GM03348 (cell line): ENCODE measurements at regions not wholly inside any gene's neighbourhood (a gene's known extent, or its start where the extent isn't known, plus 50 kb on each side); places are given as distances from the start of the nearest gene placed in this dataset.

Experiments
- DNase-seq: peaks from one replicate; pipeline ENCODE4 v3.0.0; 2012; ENCODE audit warnings: low spot score

GRCh38 chr1:188295157-188295556 lies 1466.4 kb downstream of the PLA2G4A start:
- no peak for DNase-seq

DNA sequence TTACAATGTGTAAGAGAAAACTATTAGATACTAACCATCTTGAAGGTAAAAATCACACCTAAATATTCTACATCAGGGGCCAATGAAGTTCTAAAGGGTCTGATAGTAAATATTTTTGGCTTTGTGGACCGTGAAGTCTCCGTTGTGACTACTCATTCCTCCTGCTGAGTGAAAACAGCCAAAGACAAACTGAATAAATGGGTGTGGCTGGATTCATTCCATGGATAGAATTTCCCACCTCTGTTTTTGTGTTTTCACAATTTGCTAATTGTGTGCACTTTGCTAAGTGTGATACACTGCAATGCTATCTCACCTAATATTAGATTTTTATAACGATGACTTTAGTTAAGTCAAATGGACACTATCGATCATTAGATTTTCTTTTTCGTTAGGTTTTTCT lies 1474.0 kb downstream of the PLA2G4A start:
- no peak for DNase-seq

DNA sequence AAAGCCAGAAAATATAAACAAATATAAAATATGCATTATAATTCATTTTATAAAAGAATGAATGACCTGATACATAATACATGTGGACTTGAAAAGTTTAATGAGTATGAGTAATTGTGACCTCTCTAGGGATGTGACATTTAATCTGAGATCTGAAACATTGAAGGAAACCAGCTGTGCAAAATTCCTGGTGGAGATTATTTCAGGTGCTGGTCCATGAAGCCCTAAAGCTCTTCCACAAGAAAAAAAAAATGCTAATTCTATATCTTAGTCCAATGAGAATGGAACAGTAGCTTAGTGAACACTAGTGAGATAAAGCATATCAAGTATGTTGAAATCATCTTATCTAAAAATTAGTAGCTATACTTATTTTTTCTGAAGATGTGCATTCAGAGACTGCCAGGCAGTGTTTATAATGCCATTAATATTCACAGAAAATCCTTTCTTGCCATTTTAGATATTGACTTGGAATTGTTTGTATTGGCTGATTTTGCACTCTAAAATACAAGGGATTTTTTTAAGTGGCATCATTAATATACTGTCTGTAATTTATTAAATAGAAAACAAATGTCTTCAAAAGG lies 1485.9 kb downstream of the PLA2G4A start:
- DNase-seq, result no peak

DNA sequence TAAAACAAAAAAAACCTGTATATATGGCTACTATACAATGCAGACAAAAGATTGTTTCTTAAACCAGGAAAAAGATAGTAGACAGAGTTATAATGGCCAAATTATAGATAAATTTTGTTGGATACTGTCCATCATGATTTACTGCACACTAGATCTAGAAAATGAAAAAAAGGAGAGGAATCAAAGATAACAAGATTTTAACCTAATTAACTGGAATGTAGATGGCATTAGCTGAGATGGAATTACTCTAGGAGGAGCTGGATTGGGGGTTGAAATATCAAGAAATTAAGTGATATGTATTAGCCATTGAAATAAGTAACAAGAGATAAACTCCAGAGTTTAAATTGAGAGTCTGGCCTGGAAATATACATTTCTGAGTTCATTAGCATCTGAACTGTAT lies 1489.1 kb downstream of the PLA2G4A start:
- no peak for DNase-seq

GRCh38 chr1:188325211-188325610 lies 1496.5 kb downstream of the PLA2G4A start:
- no peak for DNase-seq

- no peak for DNase-seq
Measured at GRCh38 chr1:188343914-188344313, 1515.2 kb downstream of the PLA2G4A start.

DNA sequence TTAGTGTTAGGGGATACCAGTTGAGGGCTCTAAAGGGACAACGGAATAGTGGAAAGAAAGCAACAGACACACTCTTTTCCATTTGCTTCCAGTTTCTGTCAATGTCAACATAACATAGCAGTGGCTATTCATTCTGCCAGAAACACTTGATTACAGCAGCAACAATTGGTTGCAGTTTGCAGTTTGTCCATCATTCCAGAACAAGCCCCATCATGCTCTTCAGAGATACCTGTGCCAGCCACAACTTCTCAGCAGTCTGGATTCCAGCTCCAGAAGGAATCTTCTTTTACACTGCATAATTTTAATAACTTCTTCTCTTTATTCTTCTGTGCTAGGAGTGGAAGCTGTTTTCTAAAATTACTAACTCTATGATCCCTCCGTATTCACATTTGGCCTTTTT lies 1521.4 kb downstream of the PLA2G4A start:
- DNase-seq, result no peak

- no peak for DNase-seq
Measured at GRCh38 chr1:188355082-188355481, 1526.3 kb downstream of the PLA2G4A start.

DNA sequence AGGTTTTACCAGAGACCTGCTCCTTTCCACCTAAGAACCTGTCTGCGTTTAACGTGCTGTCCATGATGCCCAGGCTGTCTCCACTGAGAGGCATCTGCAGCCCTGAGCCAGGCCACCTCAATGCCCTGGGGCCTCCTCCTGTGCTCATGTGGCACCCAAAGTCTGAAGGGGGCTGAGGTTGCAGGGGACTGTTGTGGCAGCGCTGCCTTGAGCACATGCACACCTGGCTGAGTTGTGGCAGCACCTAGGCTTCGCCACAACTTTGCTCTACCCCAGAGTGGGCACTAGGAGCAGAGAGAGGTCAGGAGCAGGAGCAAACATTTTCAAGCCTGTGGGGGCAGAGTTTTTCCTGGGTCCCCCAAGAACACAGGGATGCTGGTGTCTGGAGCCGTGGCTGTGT lies 1527.1 kb downstream of the PLA2G4A start:
- DNase-seq, result no peak

- DNase-seq, result no peak
Measured at GRCh38 chr1:188359315-188359714, 1530.6 kb downstream of the PLA2G4A start.

- DNase-seq, result no peak
Measured at GRCh38 chr1:188363943-188364342, 1535.2 kb downstream of the PLA2G4A start.

- no peak for DNase-seq
Measured at GRCh38 chr1:188364927-188365449, 1536.2 kb downstream of the PLA2G4A start.

DNA sequence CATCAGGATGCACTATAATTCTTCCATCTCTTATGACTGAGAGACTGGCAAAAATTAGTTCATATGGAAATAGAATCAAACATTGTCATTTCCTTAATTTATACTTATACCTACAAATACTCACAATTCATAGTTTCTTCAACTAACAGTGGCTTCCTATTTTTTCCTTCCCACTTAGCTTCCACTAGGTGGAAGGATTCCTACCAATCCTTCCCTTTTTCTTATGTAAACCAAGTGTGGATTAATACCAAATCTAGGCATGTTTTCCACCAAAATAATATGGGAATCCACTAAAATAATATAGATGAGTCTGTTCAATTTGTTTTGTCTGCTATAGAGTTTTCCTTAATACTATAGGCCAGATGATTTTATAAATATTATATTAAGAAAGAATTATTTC lies 1537.1 kb downstream of the PLA2G4A start:
- DNase-seq, result no peak

- no peak for DNase-seq
Measured at GRCh38 chr1:188367661-188368060, 1538.9 kb downstream of the PLA2G4A start.

DNA sequence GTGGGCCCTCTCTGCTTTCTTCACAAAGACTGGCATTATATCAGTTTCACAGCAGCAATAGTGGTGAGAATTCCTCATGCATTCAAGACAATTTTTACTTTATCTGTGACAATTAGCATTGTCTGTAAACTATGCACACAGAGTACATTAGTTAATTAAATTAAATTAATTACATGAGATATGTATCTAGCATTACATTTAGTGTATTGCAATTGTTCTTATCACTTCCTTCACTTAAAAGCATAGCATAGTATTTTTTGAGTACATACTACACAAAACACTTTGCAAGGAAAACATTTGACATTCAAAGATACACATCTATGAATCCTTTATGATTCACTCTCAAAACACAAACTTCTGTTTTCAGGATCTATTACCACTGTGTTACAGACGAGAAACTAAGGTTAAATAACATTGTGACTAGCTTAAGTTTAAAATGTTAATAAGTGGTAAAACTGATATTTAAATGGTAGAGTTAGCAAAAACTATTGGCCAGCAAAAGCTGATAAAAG lies 1542.6 kb downstream of the PLA2G4A start:
- DNase-seq, result no peak

DNA sequence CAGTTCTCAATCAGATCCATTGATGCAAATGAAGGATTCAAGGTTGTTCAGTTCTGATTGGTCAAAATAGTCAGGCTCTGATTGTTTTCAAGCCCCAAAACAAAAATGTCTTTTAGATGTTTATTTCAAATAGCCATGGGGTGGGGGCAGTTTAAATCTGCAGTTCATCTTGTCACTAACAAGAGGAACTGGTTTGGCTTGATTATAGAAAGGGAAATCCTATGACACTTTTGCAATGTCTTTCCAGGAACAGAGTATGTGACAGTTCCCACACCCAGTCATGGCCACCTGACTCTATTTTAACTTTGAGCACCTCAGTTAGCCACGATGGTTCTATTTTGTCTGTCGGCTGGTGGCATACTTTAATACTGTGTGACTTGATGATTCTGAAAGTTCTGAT lies 1544.1 kb downstream of the PLA2G4A start:
- no peak for DNase-seq

GRCh38 chr1:188382851-188383250 lies 1554.1 kb downstream of the PLA2G4A start:
- DNase-seq, result no peak

- no peak for DNase-seq
Measured at GRCh38 chr1:188386161-188386560, 1557.4 kb downstream of the PLA2G4A start.

DNA sequence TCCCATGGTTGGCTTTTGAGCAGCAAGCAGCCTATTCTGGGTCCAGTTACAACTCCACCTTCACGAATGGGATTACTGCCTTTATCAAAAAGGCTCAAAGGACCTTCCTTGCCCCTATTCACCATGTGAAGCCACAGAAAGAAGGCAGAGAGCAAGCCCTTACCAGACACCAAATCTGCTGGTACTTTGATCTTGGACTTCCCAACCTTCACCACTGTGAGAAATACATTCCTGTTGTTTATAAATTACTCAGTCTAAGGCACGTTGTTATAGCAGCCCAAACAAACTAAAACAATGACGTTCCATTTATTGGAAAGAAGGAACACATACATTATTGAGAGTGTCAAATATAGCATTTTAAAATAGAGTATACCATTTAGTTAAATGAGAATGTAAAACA lies 1557.9 kb downstream of the PLA2G4A start:
- DNase-seq, result no peak

GRCh38 chr1:188394677-188395076 lies 1565.9 kb downstream of the PLA2G4A start:
- DNase-seq, result no peak

DNA sequence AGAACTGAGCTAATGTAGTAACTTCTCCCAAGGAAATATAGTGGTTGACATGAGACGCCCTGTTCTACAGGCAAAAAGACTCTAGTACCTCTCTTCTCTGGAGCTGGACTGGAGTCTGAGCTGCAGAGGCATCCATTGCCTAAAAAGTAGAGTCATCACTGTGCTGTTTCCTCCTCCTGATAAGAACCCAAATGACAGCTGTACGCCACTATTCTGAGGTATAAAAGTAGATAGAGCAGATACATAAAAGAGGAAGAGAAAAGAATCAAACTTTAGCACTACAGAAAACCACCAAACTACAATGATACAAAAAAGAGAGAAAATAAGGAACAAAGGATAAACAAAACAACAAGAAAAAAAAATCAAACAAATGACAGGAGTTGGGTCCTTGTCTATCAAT lies 1568.8 kb downstream of the PLA2G4A start:
- DNase-seq, result no peak

DNA sequence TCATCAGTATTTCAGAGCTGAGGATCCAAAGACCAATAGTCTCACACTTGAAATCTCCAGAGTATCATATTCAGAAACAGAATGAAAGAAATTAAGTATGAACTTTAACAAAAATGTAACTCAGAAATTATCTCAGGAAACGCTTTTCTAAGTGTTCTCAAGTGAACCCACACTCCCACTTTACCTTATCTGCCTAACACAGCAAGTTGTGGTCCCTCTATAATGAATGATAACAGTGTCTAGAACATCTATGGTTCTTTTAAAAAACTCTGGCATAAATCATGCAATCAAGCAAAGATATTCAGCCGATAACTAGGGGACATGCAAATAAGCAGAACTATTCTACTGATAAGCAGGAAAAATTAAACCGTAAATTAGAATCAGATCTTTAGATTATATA lies 1574.2 kb downstream of the PLA2G4A start:
- DNase-seq, result no peak

DNA sequence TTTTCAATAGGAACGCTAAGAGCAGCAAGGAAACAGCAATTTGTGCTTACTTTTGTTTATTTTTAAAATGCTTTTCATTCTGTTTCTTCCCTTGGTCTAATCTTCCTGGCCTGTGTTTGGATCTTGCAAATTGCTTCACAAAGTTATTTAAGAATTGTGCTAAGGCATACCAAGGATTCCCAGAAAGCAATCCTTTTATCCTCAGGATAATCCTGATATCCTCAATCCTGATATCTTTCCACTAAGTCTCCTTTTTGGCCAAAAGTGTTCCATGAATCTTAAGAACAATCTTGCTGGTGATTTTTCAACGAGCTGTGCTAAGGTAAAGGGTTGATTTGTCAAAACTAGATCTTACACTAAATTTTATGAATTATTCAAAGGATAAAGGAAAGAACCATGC lies 1577.9 kb downstream of the PLA2G4A start:
- DNase-seq, result no peak

DNA sequence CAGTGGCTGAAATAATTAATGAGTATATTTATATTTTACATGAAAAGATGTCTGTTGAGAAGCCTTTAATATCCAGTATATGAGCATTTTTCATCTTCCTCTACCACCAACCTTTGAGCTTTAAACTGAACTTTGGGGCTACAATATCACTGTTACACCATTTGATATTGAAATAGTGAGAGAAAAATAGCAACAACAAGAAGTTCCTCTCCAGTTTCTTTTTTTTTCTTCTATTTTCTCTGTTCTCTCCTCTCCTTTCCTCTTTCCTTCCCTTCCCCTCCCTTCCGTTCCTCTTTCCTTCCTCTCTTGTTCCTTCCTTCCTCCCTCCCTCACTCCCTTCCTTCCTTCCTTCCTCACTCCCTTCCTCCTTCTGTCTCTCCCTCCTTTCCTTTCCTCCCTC lies 1591.4 kb downstream of the PLA2G4A start:
- no peak for DNase-seq
